ENCODE measurements at regions not wholly inside any gene's neighbourhood (a gene's known extent, or its start where the extent isn't known, plus 50 kb on each side); places are given as distances from the start of the nearest gene placed in this dataset.
A peak's percentile ranks its signal among the peaks of the same experiment; 100 is the strongest.

DNA sequence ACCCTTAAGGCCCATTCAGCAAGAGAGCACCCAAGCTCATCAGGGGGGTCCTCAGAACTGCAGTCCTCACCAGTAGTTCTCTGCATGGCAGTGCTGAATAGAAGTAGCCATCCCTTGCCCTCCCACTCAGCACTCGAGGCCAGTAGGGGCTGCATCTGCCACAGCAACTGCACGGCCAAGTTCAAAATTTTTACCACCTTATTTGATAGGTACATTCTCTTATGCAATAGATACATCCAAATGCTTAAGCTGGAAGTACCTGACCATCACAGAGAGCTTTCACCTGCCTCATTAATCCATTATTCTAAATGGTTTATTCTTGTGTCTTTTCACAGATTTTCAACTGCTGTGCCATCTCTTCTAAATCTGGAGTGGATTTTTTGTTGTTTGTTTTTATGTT lies 1307.4 kb downstream of the SLITRK5 start:
- Histone ChIP-seq H3K9me2 (replicated peaks; ENCODE audit: insufficient read depth) (no peaks in the 10 kb centered on the region), H3K36me3 (replicated peaks; ENCODE audit: insufficient read depth, low read depth) (no peaks in the 10 kb centered on the region), H3K9me3 (ENCODE audit: low read depth) (no peaks in the 10 kb centered on the region), H3K4me3 (no peak overlapping the region), H3K27ac (no peak overlapping the region), H3K4me1 (ENCODE audit: insufficient read depth) (no peaks in the 10 kb centered on the region), H3K79me2 (no peaks in the 10 kb centered on the region), H2AFZ (no peak overlapping the region), H3K27me3 (no peaks in the 10 kb centered on the region), H3K4me2 (no peak overlapping the region), H4K20me1 (ENCODE audit: insufficient read depth, poor library complexity, severe bottlenecking) (no peaks in the 10 kb centered on the region)
- 84% methylated on average over 2 of the region's 2 CpGs for WGBS (ENCODE audit: low lambda C conversion rate, missing lambda C conversion rate)
- TF ChIP-seq EZH2phosphoT487 (IDR thresholded peaks at IDR 0.05; ENCODE audit: low read depth, severe bottlenecking, unreplicated experiment) (no peak), CTCF (IDR thresholded peaks at IDR 0.05; ENCODE audit: poor library complexity) (no peak), EZH2 (IDR thresholded peaks at IDR 0.05; ENCODE audit: borderline replicate concordance) (no peak)
- no peak for DNase-seq (ENCODE audit: low spot score)

DNA sequence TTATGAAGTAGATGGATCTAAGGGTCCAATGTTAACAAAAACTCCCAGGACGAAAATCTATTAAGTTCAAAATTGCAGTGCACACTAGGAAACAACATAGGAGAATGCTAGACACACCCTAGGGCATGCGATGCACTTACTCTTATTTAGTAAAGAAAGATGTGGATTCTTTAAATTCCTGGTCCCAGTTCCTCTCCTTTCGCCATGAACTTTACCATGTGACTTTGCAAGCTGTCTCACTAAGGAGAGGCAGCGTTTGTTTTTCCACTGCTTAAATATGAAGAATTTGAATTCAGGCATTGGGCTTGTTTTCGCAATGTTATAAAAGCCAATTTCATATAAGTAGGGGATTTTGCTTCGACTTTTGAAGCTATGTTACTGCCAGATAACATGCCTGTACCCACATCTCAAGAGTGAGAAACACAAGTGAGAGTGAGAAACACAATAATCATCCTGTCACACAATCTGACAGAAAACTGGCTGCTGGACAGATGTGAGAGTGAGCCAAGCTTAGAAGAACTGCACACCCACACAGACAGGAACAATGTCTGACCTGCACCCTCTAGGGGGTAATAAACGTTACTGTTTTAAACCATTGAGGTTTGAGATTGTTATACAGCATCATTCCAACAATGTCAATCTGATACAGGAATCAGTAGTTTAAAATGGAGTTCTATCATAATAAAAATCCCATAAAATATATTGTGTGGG lies 1308.4 kb downstream of the SLITRK5 start:
- Histone ChIP-seq H3K4me2 (no peak overlapping the region), H3K9me3 (ENCODE audit: low read depth) (no peaks in the 10 kb centered on the region), H3K36me3 (replicated peaks; ENCODE audit: insufficient read depth, low read depth) (no peaks in the 10 kb centered on the region), H2AFZ (no peak overlapping the region), H3K27ac (no peak overlapping the region), H3K79me2 (no peaks in the 10 kb centered on the region), H3K9me2 (replicated peaks; ENCODE audit: insufficient read depth) (no peaks in the 10 kb centered on the region), H3K4me1 (ENCODE audit: insufficient read depth) (no peaks in the 10 kb centered on the region), H3K4me3 (no peak overlapping the region), H4K20me1 (ENCODE audit: insufficient read depth, poor library complexity, severe bottlenecking) (no peaks in the 10 kb centered on the region), H3K27me3 (no peaks in the 10 kb centered on the region)
- DNase-seq (ENCODE audit: low spot score): peak; percentile 9
- no peak for TF ChIP-seq EZH2phosphoT487 (IDR thresholded peaks at IDR 0.05; ENCODE audit: low read depth, severe bottlenecking, unreplicated experiment)
- no peak for TF ChIP-seq EZH2 (IDR thresholded peaks at IDR 0.05; ENCODE audit: borderline replicate concordance)
- peak; percentile 10 for TF ChIP-seq CTCF (IDR thresholded peaks at IDR 0.05; ENCODE audit: poor library complexity)
- WGBS (ENCODE audit: low lambda C conversion rate, missing lambda C conversion rate): 59% methylated on average over 7 of the region's 7 CpGs

GRCh38 chr13:89003656-89004055 lies 1332.5 kb downstream of the SLITRK5 start:
- DNase-seq (ENCODE audit: low spot score): no peak
- no peak overlapping the region for H2AFZ ChIP-seq
- H3K36me3 ChIP-seq (replicated peaks; ENCODE audit: insufficient read depth, low read depth): no peaks in the 10 kb centered on the region
- H3K79me2 ChIP-seq: no peaks in the 10 kb centered on the region
- no peaks in the 10 kb centered on the region for H3K9me3 ChIP-seq (ENCODE audit: low read depth)
- H3K9me2 ChIP-seq (replicated peaks; ENCODE audit: insufficient read depth): no peaks in the 10 kb centered on the region
- H3K4me3 ChIP-seq: no peak overlapping the region
- no peaks in the 10 kb centered on the region for H3K4me1 ChIP-seq (ENCODE audit: insufficient read depth)
- H3K27me3 ChIP-seq: no peaks in the 10 kb centered on the region
- WGBS (ENCODE audit: low lambda C conversion rate, missing lambda C conversion rate): 95% methylated on average over 2 of the region's 2 CpGs
- H3K27ac ChIP-seq: no peak overlapping the region
- no peak for TF ChIP-seq EZH2 (IDR thresholded peaks at IDR 0.05; ENCODE audit: borderline replicate concordance)
- TF ChIP-seq EZH2phosphoT487 (IDR thresholded peaks at IDR 0.05; ENCODE audit: low read depth, severe bottlenecking, unreplicated experiment): no peak
- TF ChIP-seq CTCF (IDR thresholded peaks at IDR 0.05; ENCODE audit: poor library complexity): no peak
- H4K20me1 ChIP-seq (ENCODE audit: insufficient read depth, poor library complexity, severe bottlenecking): no peaks in the 10 kb centered on the region
- no peak overlapping the region for H3K4me2 ChIP-seq
